Activated CD4-positive, alpha-beta T cell treated with anti-CD3 and anti-CD28 coated beads, Interleukin-2, amount 10 ng/mL, durations not matched to agents 24 days and 14 days (primary cell): ENCODE measurements at regions not wholly inside any gene's neighbourhood (a gene's known extent, or its start where the extent isn't known, plus 50 kb on each side); places are given as distances from the start of the nearest gene placed in this dataset.

ENCODE experiments used
- DNase-seq: peaks from one replicate; pipeline ENCODE4 v3.0.0; 2022
- H3K27ac Mint-ChIP-seq: one replicate; pipeline ENCODE4 v1.8.0; 2022; ENCODE audit warnings: mild to moderate bottlenecking, mixed read lengths
- H3K27me3 Mint-ChIP-seq: one replicate; pipeline ENCODE4 v1.8.0; 2022; ENCODE audit warnings: mixed read lengths
- H3K36me3 Mint-ChIP-seq: one replicate; pipeline ENCODE4 v1.8.0; 2022; ENCODE audit warnings: low read depth, mild to moderate bottlenecking, mixed read lengths
- H3K4me1 Mint-ChIP-seq: one replicate; pipeline ENCODE4 v1.8.0; 2021; ENCODE audit warnings: mixed read lengths
- H3K4me3 Mint-ChIP-seq: one replicate; pipeline ENCODE4 v1.8.0; 2022; ENCODE audit warnings: mild to moderate bottlenecking, moderate library complexity, mixed read lengths
- H3K9me3 Mint-ChIP-seq: one replicate; pipeline ENCODE4 v1.8.0; 2021; ENCODE audit warnings: mixed read lengths
- intact Hi-C: fragments of 100-400 bp; cut with micrococcal nuclease; formaldehyde crosslinking; loops from one replicate; pipeline ENCODE4 v1.15.1; 2023

DNA sequence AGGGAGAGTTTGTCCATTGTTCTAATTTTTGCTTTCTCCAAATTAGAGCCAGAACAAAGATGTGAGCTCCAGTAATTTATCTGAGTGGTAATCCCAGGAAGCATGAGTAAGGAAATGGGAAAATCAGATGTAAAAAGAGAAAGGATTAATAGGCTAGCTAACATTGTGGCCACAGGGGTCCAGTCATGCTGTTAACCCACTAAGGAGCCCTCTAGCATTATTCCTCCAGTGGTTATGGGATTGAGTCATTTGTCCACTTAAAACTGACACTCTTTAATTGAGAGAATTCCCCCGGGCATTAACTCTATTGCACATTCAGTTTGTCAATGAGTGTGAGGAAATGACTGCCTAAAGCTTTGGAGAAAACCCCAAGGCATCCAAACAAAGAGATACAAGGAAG lies 700.3 kb upstream of the TYRP1 start:
- Mint-ChIP-seq H3K36me3 (no peaks in the 10 kb centered on the region), H3K27ac (no peak overlapping the region), H3K27me3 (no peaks in the 10 kb centered on the region), H3K4me3 (no peak overlapping the region), H3K9me3 (peaks cover 4% of the 10 kb centered on the region), H3K4me1 (no peaks in the 10 kb centered on the region)
- DNase-seq, result no peak
- intact Hi-C loops, result no loop called here

DNA sequence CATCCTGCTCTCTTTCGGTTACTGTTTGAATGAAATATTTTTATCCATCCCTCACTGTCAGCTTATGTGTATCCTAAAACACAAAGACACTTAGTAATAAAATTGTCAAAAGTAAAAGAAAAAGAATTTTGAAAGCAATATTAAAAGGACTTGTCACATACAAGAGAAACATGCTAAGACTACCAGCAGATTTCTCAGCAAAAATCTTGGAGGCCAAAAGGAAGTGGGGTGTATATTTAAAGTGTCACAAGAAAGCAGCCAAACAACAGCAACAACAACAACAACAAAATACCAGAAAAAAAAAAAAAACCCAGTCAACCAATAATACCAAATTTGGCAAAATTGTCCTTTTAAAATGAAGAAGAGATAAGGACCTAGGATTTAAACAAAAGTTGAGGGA lies 678.7 kb upstream of the TYRP1 start:
- Mint-ChIP-seq H3K4me1 (no peaks in the 10 kb centered on the region), H3K4me3 (no peak overlapping the region), H3K27me3 (no peaks in the 10 kb centered on the region), H3K9me3 (peaks cover 9% of the 10 kb centered on the region), H3K36me3 (no peaks in the 10 kb centered on the region), H3K27ac (no peak overlapping the region)
- DNase-seq, result no peak
- intact Hi-C loops, result no loop called here

DNA sequence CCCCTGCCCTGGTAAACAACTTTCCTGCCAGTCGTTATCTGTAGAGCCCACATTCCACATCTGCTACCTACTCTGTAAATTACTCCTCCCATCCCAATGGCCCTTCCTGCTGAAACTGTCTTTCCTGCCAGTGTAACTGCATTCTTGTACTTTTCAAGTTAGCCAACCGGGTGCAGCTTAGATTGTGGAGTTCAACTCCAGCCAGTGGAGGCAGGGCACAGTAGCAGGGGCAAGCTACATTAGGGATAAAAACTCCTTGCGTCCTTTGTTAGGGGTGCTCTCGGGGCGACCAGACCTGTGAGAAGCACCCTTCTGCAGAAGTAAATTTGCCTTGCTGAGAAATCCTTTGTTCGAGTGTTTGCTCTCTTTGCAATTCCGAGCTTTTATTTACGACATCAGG lies 639.0 kb upstream of the TYRP1 start:
- intact Hi-C loops, result no loop called here
- DNase-seq, result no peak
- Mint-ChIP-seq H3K27ac (no peak overlapping the region), H3K4me3 (no peak overlapping the region), H3K4me1 (no peaks in the 10 kb centered on the region), H3K27me3 (no peaks in the 10 kb centered on the region), H3K9me3 (peaks cover 11% of the 10 kb centered on the region), H3K36me3 (no peaks in the 10 kb centered on the region)

DNA sequence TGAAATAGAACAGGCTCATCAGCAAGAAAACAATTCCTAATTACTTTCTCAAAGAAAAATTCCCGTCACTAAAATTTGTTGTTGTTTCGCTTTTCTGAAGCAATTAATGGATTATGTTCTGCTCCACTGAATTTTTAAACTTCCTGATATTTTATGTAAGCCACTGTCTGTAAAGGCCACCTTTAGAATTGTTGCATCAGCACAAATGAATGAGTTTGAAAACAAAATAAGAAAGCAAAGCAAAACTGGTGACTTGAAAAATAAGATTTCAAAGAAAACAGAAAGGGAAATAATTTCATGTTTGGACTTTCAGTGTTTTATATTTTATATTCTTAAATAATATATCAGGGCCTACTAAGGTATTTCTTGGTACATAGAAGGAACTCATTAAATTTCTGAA lies 636.3 kb upstream of the TYRP1 start:
- no peaks in the 10 kb centered on the region for H3K4me1 Mint-ChIP-seq
- peaks cover 16% of the 10 kb centered on the region for H3K9me3 Mint-ChIP-seq
- intact Hi-C loops, result no loop called here
- no peak for DNase-seq
- no peak overlapping the region for H3K4me3 Mint-ChIP-seq
- H3K27ac Mint-ChIP-seq, result no peak overlapping the region
- no peaks in the 10 kb centered on the region for H3K27me3 Mint-ChIP-seq
- no peaks in the 10 kb centered on the region for H3K36me3 Mint-ChIP-seq

DNA sequence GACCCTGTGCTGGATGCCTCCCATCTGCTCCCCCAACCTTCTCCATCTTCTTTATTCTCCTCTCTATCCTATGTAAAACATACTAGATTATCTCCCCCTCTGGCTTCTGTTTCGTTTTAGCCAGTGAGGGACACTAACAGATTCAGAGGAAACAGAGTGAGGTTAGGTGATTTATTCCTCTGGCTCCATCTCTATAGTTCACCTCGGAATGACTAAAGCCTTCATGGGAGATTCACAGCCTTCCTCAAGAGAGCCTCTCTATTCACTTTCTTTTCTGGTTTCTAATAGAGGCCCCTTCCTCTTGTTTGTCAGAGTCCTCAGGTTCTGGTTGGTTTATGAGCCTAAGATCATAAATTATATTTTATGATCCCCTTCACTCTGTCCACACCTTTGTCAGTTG lies 633.1 kb upstream of the TYRP1 start:
- no peaks in the 10 kb centered on the region for H3K4me1 Mint-ChIP-seq
- no peaks in the 10 kb centered on the region for H3K27me3 Mint-ChIP-seq
- H3K9me3 Mint-ChIP-seq, result peaks cover 15% of the 10 kb centered on the region
- no peaks in the 10 kb centered on the region for H3K36me3 Mint-ChIP-seq
- no peak for DNase-seq
- no peak overlapping the region for H3K4me3 Mint-ChIP-seq
- intact Hi-C loops, result no loop called here
- H3K27ac Mint-ChIP-seq, result no peak overlapping the region

DNA sequence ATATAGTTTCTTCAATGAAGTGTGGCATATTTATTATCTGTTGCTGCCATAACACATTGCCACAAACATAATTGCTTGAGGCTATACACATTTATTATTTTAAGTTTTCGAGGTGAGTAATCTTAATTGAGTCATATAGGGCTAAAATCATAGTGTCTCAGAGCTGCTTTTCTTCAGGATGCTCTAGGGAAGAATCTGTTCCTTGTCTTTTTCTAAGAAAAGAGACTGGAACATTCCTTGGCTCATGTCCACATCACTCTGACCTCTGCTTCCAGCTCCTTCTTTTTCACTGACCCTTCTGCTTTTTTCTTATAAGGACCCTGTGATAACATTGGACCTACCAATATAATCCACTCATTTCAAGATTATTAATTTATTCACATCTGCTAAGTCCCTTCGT lies 632.4 kb upstream of the TYRP1 start:
- intact Hi-C loops, result no loop called here
- peaks cover 14% of the 10 kb centered on the region for H3K9me3 Mint-ChIP-seq
- H3K4me3 Mint-ChIP-seq, result no peak overlapping the region
- H3K27ac Mint-ChIP-seq, result no peak overlapping the region
- H3K36me3 Mint-ChIP-seq, result no peaks in the 10 kb centered on the region
- H3K4me1 Mint-ChIP-seq, result no peaks in the 10 kb centered on the region
- DNase-seq, result no peak
- no peaks in the 10 kb centered on the region for H3K27me3 Mint-ChIP-seq

DNA sequence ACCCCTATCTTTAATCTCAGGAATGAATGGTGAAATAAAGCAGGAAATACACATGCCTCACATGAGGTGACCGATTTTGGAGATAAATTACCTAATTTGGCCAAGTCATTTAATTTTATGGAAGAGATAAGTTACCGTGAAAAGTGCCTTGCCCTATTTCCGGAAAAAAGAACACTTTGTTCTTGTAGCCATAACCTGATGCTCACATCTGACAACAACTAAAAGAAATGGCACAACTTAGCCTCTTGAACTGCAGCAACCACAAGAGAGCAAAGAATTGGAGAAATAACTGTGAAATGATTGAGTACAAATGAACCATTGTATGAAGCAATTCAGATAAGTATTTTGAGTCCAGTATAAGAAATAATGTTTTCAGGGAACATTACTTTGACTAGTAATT lies 628.1 kb upstream of the TYRP1 start:
- Mint-ChIP-seq H3K36me3 (no peaks in the 10 kb centered on the region), H3K27me3 (no peaks in the 10 kb centered on the region), H3K4me1 (no peaks in the 10 kb centered on the region)

DNA sequence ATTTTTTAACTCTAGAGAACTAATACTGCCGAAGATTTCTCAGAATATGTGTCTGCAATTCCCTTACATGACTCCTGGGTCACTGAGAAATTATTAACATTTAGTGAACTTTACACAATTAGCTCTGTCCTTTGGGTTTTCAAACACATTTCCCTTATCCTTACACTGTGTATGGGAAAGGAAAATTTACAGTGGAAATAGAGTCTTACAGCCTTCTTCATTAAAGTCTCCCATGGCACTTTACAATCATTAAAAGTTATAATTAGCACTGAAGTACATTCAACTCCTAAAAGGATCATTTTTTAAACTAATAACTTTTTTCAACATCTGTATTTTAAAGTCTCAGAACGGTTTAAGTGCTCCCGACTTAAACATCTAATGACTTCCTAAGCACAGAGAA lies 627.5 kb upstream of the TYRP1 start:
- no peaks in the 10 kb centered on the region for H3K36me3 Mint-ChIP-seq
- intact Hi-C loops, result no loop called here
- no peak overlapping the region for H3K27ac Mint-ChIP-seq
- no peak overlapping the region for H3K4me3 Mint-ChIP-seq
- DNase-seq, result no peak
- peaks cover 7% of the 10 kb centered on the region for H3K9me3 Mint-ChIP-seq
- no peaks in the 10 kb centered on the region for H3K4me1 Mint-ChIP-seq
- H3K27me3 Mint-ChIP-seq, result no peaks in the 10 kb centered on the region

More for the DNA sequence above, 628.1 kb upstream of the TYRP1 start:
- intact Hi-C loops, result no loop called here
- DNase-seq, result no peak
- Mint-ChIP-seq H3K27ac (no peak overlapping the region), H3K4me3 (no peak overlapping the region), H3K9me3 (peaks cover 7% of the 10 kb centered on the region)

DNA sequence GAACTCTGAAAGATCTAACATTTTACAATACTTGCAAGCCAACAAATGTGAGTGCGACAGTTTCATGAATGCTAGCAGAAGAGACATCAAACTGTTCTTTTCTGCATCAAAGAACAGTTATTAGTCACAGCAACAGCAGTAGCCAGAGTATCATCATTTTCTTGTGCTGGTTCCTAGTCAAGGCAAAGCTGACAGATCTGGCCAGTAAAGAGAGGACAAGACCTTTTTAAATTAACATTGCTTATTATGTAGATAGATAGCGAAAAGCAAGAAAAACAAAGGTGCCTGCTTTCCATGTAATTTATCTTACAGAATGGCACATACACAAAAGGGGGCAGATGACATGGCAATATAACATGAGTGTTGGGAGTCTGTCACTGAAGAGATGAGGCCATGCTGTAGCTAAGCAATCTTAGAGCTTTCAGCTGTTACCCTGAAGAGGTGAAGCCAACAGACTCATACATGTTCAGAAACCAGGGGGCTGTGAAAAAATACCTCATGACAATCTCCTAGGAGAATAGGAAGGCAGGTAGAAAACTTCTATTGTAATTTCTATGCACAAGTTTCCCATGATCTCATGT lies 626.6 kb upstream of the TYRP1 start:
- intact Hi-C loops, result no loop called here
- H3K4me1 Mint-ChIP-seq, result no peaks in the 10 kb centered on the region
- no peak for DNase-seq
- H3K4me3 Mint-ChIP-seq, result no peak overlapping the region
- peaks cover 4% of the 10 kb centered on the region for H3K9me3 Mint-ChIP-seq
- no peak overlapping the region for H3K27ac Mint-ChIP-seq
- no peaks in the 10 kb centered on the region for H3K27me3 Mint-ChIP-seq
- H3K36me3 Mint-ChIP-seq, result no peaks in the 10 kb centered on the region

DNA sequence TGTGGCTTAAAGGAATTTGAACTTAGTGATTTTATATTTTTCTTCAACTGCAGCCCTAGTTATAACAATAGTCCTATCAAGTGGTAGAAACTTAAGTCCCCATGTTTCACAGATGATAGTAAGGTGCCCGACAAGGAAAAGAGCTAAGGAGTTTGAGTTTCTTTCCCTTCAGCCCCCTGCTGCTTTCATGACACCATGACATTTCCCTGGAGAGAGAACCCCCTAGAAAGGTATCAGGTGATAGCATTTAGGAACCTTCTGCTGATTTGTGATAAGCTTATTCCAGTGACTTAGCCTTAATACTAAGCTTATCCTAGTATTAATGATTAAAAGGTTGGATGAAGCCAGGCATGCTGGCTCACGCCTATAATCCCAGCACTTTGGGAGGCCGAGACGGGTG lies 623.8 kb upstream of the TYRP1 start:
- Mint-ChIP-seq H3K4me1 (no peaks in the 10 kb centered on the region), H3K27me3 (no peaks in the 10 kb centered on the region), H3K36me3 (no peaks in the 10 kb centered on the region), H3K4me3 (no peak overlapping the region), H3K27ac (no peak overlapping the region), H3K9me3 (peaks cover 9% of the 10 kb centered on the region)
- intact Hi-C loops, result no loop called here
- DNase-seq, result no peak

DNA sequence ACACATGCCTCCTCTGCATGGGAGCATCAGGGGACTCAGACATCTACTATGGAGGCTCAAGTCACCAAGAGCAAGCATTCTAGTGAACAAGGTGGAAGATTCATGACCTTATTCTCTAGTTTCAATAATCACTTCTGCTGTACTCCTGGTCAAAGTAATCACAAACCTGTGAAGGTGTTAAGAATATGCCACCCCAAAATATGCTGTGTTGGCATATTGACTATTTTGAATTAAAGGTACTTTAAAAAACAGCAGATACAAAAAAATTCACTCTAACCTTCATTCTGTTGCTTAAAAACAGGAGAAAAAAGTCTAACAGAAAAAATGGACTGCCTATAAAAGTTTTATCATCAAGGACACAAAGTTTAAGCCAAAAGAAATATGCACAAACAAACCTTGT lies 607.8 kb upstream of the TYRP1 start:
- H3K9me3 Mint-ChIP-seq, result peaks cover 24% of the 10 kb centered on the region
- no peaks in the 10 kb centered on the region for H3K36me3 Mint-ChIP-seq
- no peaks in the 10 kb centered on the region for H3K4me1 Mint-ChIP-seq
- H3K4me3 Mint-ChIP-seq, result no peak overlapping the region
- intact Hi-C loops, result no loop called here
- H3K27ac Mint-ChIP-seq, result no peak overlapping the region
- DNase-seq, result no peak
- no peaks in the 10 kb centered on the region for H3K27me3 Mint-ChIP-seq

DNA sequence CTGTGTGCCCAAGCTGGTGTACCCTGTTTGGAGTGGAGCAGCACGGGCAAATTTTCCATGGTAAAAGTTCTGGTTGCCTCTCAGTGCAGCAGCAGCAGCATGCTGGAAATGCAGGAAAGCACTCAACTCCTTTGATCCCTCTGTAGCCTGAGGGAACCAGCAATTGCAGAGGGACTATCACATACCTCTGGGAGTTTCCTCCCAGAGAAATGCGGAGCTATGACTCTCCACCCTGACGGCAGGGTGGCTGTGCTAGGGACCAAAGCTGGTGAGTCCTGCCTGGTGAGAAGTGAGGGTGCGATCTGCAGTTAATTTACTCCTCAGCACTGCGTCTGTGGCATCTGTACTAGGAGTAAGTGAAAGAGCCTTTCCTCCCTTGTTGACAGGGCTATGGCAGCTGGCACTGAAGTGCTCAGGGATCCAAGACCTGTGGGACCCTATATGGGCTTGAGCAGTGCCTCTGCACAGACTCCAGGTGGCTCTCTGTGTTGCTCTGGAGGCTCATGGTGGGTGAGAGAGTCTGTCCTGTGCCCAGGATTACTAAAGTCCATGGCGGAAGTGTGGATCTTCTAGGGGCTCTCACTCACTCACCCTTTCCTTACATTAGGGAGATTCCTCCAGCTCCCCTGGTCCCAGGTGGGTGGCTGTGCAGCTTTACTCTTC lies 601.2 kb upstream of the TYRP1 start:
- no peaks in the 10 kb centered on the region for H3K36me3 Mint-ChIP-seq
- intact Hi-C loops, result no loop called here
- H3K27ac Mint-ChIP-seq, result no peak overlapping the region

DNA sequence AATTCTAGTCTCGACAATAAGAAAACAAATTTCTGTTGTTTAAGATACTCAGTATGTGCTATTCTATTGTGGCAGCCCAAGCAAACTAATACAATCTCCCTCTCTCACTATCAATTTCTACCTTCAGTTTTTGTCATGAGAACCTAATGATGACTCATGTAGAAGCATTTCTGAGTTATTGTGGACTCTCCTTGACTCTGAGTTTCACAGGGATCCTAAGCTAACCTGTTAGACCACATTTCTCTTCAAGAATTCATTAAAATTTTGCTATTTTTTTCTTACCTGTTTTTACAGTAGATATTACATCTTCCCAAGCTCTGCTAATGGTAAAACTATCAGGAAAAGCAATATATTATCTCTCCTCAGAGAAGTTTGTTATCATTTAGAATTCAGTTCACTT lies 599.1 kb upstream of the TYRP1 start:
- Mint-ChIP-seq H3K27ac (no peak overlapping the region), H3K4me3 (no peak overlapping the region), H3K27me3 (no peaks in the 10 kb centered on the region), H3K4me1 (no peaks in the 10 kb centered on the region), H3K9me3 (peaks cover 6% of the 10 kb centered on the region), H3K36me3 (no peaks in the 10 kb centered on the region)
- no peak for DNase-seq
- intact Hi-C loops, result no loop called here

More for the DNA sequence above, 601.2 kb upstream of the TYRP1 start:
- H3K27me3 Mint-ChIP-seq, result no peaks in the 10 kb centered on the region
- no peaks in the 10 kb centered on the region for H3K4me1 Mint-ChIP-seq
- H3K9me3 Mint-ChIP-seq, result peaks cover 13% of the 10 kb centered on the region
- DNase-seq, result no peak
- no peak overlapping the region for H3K4me3 Mint-ChIP-seq

DNA sequence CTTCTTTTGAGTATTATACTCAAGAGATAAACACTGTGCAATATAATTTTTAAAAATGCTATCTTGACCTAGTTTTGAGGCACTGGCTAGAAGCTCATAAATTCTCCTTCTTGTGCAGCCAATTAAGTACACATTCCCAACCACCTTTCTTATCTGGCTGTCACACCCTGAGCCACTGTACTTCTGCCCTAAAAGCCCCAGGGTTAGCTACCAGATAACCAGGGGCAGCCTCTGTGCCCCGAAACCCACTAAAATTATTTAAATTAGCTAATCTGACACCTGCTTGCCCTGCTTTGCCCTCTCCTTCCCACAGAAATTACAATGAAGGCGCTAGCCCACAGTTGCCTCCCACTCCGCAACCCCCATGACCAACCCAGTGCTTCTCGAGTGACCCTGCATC lies 597.3 kb upstream of the TYRP1 start:
- H3K4me3 Mint-ChIP-seq, result no peak overlapping the region
- peaks cover 4% of the 10 kb centered on the region for H3K9me3 Mint-ChIP-seq
- H3K36me3 Mint-ChIP-seq, result no peaks in the 10 kb centered on the region
- H3K27ac Mint-ChIP-seq, result no peak overlapping the region
- no peaks in the 10 kb centered on the region for H3K27me3 Mint-ChIP-seq
- intact Hi-C loops, result no loop called here
- no peak for DNase-seq
- H3K4me1 Mint-ChIP-seq, result no peaks in the 10 kb centered on the region

DNA sequence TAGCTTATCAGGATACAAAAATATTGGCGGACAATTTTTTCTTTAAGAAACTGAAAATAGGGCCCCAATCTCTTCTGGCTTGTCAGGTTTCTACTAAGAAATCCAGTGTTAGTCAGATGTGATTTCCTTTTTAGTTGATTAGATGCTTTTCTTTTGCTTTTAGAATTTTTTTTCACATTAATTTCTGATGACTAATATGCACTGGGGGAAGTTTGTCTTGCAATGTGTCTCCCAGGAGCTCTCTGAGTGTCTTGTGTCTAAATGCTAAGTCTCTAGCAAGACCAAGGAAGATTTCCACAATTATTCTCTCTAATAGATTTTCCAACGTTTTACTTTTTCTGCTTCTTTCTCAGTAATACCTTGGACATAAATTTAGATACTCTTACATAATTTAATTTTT lies 559.8 kb upstream of the TYRP1 start:
- H3K4me1 Mint-ChIP-seq, result no peaks in the 10 kb centered on the region
- no peak overlapping the region for H3K4me3 Mint-ChIP-seq
- intact Hi-C loops, result no loop called here
- H3K27ac Mint-ChIP-seq, result no peak overlapping the region
- DNase-seq, result no peak
- H3K9me3 Mint-ChIP-seq, result peaks cover 9% of the 10 kb centered on the region
- no peaks in the 10 kb centered on the region for H3K27me3 Mint-ChIP-seq
- H3K36me3 Mint-ChIP-seq, result no peaks in the 10 kb centered on the region
